GM21825 (cell line): ENCODE measurements at regions not wholly inside any gene's neighbourhood (a gene's known extent, or its start where the extent isn't known, plus 50 kb on each side); places are given as distances from the start of the nearest gene placed in this dataset.

ENCODE experiments used
- ATAC-seq: cut with Tn5 transposase; IDR thresholded peaks from one replicate; pipeline ENCODE4 v1.9.1; 2021; ENCODE audit warnings: mild to moderate bottlenecking, moderate library complexity; ENCODE audit not compliant: unreplicated experiment

GRCh38 chr2:118622913-118623312 is 224.5 kb downstream of the EN1 start:
- ATAC-seq = no peak

DNA sequence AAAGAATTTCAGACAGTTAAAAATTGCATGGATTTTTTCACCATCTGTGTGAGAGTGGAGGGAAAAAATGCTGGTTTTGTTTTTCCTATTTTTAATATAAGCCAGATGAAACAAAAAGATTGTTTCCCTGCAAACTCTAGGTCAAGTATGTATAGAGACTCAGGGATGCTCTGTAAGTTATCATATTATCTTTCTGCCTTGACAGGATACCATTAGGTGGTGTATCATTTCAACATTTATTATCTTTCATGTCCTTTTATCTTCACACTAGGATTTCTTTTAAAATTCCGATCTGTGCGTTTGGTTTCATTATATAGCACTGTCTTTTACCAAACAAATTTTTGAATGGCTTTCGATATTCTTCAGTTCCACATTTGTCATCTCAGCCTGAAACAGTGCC is 225.3 kb downstream of the EN1 start:
- no peak for ATAC-seq

DNA sequence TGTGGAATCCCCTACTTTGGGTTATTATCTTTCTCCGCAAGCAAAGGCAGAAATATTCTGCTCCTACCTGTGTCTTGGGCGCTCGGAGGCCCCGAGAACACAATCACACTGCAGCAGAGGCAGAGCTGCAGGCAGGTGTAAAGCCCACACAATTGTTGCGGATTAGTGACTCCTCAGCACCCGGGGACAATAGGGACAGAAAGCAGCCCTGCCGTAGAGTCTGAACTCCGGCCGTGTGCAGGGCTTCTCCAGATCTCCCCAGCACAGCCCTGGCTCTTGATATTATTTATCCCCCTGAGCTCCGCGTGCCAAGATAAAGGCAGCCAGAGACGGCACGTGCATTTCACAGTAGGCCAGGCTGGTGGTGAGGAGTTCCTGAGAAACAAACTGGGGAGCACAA is 229.2 kb downstream of the EN1 start:
- no peak for ATAC-seq

DNA sequence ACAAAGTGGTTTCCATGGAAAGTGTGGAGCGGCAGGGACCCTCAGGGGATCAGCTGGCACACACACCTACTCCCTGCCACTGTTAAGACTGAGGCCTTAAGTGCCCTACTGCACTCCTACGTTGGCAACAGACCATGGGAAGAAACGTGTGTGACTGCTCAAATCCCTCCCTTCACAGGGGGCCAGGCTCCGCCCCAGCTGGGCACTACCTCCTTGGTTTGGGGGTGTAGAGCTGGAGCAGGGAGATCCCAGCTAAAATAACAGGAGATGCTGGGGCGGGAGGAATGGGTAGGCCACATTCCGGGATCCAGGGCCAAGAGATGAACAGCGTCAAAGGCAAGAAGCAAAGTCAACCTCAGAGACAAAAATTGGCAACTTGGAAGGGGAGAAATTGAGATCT is 231.0 kb downstream of the EN1 start:
- ATAC-seq = no peak

GRCh38 chr2:118614841-118615271 is 232.6 kb downstream of the EN1 start:
- no peak for ATAC-seq

DNA sequence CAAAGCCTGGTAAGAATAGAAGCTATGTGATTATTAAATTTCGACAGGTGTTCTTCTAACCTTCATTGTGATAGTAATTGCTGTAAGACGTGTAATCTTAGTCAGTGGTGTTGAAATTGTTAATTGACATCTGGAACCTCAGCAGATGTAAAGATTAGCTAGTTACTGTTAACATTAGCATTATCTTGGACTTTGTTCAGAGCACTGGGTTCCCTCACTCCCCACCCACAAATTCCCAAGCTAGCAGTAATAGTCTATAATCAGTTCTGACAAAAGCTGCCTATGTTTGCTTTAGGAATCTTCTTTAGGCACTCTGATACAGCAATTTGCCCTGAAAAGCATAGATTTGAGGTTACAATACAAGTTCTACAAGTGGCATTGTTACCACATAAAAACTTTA is 233.7 kb downstream of the EN1 start:
- no peak for ATAC-seq

- ATAC-seq = no peak
Observed at GRCh38 chr2:118611691-118612090, 235.8 kb downstream of the EN1 start.

DNA sequence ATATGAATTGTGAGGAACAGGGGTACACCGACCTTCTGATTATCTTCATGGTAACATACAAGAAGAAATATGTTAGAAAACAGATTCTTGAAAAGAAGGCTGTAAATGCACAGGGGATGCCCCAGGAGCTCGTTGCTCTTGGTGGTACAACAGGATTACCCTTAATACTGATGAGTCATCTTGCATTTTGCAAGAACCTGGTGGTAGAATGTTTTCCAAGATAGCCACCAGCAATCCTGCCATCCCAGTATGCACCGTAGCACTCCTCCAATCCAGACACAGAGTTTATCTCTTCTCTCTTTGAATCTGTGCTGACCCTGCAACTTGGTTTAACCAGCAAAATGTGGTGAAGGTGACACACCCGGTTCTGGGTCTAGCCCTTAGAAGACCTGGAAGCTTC is 238.3 kb downstream of the EN1 start:
- no peak for ATAC-seq

DNA sequence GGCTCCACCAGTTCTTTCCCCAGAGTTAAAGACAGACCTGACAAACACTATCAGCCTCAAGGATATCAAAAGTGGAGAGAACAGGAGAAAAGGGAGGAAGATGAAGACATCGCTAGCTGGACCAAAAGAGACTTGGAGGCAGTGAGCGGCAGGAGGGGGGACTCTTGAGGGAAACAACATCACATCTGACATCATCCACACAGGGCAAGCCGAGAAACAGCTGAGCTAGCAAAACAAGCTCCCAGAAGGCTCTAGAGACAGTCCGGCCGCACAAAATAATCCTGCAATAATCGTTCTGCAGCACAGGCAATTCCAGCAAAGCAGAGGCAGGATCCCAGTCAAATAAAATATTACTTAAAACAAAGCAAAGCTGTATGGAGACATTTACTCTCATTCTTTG is 239.8 kb downstream of the EN1 start:
- no peak for ATAC-seq

- no peak for ATAC-seq
Observed at GRCh38 chr2:118604811-118605210, 242.6 kb downstream of the EN1 start.

- no peak for ATAC-seq
Observed at GRCh38 chr2:118604371-118604770, 243.1 kb downstream of the EN1 start.

- ATAC-seq = no peak
Observed at GRCh38 chr2:118599141-118599540, 248.3 kb downstream of the EN1 start.

DNA sequence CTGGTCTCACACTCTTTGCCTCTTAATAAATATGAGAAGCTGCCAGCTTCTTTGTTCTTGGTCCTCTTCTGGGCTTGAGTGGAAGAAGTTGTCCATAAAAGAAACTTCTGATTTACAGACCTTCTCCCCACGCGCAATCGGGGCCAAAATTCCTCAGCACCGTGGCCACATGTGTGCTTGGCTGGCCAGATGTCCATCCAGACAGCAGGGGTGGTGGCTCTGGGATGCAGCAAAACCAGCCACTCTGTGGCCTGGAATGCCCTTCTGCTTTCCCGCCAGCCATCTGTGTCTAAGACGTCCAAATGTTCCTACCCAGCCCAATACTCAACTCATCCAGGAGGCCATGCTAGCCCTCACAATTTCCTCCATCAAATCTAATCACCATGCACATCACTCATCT is 250.8 kb downstream of the EN1 start:
- no peak for ATAC-seq

GRCh38 chr2:118593257-118593656 is 254.2 kb downstream of the EN1 start:
- ATAC-seq = no peak

- ATAC-seq = no peak
Observed at GRCh38 chr2:118591223-118591622, 256.2 kb downstream of the EN1 start.

DNA sequence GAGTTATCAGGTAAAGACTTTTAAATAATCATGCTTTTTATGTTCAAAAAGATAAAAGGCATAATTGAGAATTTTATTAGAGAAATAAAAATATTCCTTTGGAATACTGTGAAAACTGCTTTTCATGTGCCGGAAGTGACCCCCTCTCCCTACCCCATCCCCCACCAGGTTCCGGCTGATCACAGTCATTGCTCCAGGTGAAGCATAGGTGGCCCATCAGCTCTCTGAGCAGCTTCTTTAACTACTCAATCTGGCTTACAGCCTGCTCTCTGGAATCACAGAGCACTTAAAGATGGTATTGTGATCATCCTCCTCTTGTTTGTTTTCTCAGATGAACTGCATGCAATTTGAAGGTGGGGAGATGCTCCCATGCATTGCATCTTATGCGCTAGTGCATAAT is 257.7 kb downstream of the EN1 start:
- ATAC-seq = no peak

- no peak for ATAC-seq
Observed at GRCh38 chr2:118588850-118589249, 258.6 kb downstream of the EN1 start.

DNA sequence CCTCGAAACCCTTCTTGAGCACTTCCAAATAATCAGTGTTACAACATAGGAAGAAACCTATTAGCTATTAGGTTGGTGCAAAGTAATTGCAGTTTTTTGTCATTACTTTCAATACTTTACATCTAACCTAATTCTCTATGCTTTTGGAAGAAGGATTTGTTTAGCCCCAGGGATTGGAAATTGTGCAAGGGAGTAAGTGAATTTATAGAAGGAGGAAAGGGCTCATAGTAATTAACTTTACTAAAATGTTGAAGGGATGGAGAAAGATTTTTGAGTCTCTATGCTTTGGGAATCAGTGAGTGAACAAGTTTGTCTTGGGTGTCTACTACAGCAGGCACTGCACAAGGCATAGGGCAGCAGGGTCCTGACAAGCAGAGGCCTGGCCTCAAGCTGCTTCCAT is 261.1 kb downstream of the EN1 start:
- ATAC-seq = no peak

GRCh38 chr2:118584877-118585276 is 262.6 kb downstream of the EN1 start:
- no peak for ATAC-seq

- no peak for ATAC-seq
Observed at GRCh38 chr2:118584062-118584749, 263.2 kb downstream of the EN1 start.

DNA sequence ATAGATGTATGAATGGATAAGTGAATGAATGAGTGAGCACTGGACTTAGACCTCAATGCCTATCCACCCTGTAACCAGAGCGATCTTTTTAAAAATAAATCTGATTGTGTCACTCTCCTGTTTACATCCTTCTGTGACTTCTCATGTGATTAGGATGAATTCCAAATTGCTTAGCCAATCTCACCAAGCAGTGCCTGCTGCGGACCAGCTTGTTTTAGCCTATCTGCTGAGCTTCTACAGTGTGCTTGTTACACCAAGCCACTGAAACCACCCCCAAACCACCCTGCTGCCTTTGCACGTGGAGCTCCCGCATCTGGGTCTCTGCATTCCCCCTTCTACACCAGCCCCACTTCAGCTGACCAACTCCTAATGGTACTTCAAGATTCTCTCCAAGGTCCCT is 265.4 kb downstream of the EN1 start:
- ATAC-seq = no peak

GRCh38 chr2:118580651-118581050 is 266.8 kb downstream of the EN1 start:
- ATAC-seq = no peak

GRCh38 chr2:118580107-118580506 is 267.3 kb downstream of the EN1 start:
- no peak for ATAC-seq
